Activated T-cell treated with anti-CD3 and anti-CD28 coated beads, Interleukin-2, amount 50 U/mL, for 24 hours (primary cell): ENCODE measurements at regions not wholly inside any gene's neighbourhood (a gene's known extent, or its start where the extent isn't known, plus 50 kb on each side); places are given as distances from the start of the nearest gene placed in this dataset.
A peak's percentile ranks its signal among the peaks of the same experiment; 100 is the strongest.

ENCODE experiments used
- DNase-seq: peaks from one replicate; pipeline ENCODE4 v3.0.0-alpha.2; 2020
- H3K27ac Mint-ChIP-seq: 2 replicates; pipeline ENCODE4 v1.8.0; 2020; ENCODE audit warnings: mild to moderate bottlenecking, mixed read lengths
- H3K27me3 Mint-ChIP-seq: 2 replicates; pipeline ENCODE4 v1.8.0; 2020; ENCODE audit warnings: mixed read lengths
- H3K36me3 Mint-ChIP-seq: 2 replicates; pipeline ENCODE4 v1.8.0; 2020; ENCODE audit warnings: low read depth, mixed read lengths
- H3K4me1 Mint-ChIP-seq: 2 replicates; pipeline ENCODE4 v1.8.0; 2020; ENCODE audit warnings: low read depth, mixed read lengths
- H3K4me3 Mint-ChIP-seq: 2 replicates; pipeline ENCODE4 v1.8.0; 2020; ENCODE audit warnings: mild to moderate bottlenecking, moderate library complexity, mixed read lengths
- H3K9me3 Mint-ChIP-seq: 2 replicates; pipeline ENCODE4 v1.8.0; 2020; ENCODE audit warnings: mixed read lengths

DNA sequence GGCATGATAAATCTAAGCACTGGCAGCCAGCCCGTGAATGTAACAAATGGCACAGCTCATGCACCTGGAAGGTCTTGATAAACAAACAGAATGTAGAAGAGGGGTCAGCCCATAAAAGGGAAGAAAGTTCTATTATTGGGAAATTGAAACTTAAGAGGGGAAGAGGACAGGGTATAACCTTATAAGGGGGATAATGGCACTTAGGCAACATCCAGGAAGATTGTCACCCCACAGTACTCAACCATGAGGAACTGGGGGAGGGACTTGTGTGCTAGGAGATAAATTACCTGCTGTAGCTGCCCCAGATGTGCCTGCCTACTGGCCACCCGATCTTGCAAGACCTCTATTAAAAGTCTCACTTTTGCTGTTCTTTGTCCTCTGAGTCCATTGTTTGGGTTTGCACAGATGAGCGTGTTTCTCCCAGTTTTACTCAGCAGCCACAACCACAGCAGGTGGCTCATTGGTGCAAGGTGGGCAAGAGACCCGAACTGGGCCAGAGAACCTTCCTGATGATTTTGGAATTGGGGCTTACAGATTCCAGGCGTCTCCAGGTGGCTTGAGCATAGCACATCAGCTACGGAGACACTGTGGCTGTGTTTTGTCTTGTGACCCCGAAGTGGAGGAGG, 79.0 kb upstream of the TAF1B start:
- Mint-ChIP-seq H3K4me3 (no peak overlapping the region), H3K4me1 (peaks cover 41% of the 10 kb centered on the region), H3K9me3 (no peaks in the 10 kb centered on the region), H3K27ac (peak overlapping the region; percentile 19), H3K27me3 (peaks cover 3% of the 10 kb centered on the region), H3K36me3 (no peaks in the 10 kb centered on the region)
- no peak for DNase-seq

DNA sequence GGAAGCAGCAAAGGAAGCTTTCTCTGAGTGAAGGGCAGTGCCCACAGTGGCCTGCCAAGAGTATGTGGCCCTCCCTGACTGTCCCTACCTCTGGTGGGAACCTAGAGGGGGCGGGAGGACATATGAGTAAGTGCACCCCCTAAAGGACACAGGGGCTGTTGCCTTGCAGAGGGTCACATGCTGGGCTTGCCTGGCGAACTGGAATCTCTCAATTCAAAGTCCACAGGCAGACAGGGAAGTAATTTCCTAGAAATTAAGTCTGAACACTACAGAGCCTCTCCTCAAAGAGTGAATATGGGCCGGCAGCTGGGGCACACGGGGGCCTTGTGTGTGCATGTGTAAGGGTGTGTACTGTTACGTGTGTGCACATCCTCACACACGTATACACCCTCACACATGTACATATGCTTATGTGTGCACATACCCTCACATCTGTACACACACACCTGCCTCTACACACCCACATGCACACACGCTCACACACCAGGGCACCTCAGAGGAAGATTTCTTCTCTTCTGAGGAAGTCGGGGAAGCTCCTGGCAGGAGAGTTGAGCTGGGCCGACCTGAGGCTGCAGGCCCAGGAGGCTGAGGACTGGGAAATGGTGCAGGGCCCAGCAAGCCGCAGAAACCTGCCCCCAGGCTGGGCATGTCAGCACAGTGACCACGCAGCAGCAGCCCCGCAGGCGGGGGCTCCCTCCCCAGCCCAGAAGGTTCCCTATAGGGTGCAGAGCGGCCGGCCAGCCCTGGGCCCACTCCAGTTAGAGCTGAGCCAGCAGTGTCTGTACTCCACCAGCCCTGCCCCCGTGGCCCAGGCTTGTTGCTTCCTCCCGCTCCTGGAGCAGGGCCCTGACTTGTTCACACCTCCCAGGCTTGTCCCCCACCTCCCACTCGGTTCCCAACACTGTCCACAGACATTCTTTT, 77.4 kb upstream of the TAF1B start:
- no peak overlapping the region for H3K27ac Mint-ChIP-seq
- no peaks in the 10 kb centered on the region for H3K36me3 Mint-ChIP-seq
- DNase-seq = no peak
- no peaks in the 10 kb centered on the region for H3K9me3 Mint-ChIP-seq
- no peaks in the 10 kb centered on the region for H3K27me3 Mint-ChIP-seq
- no peak overlapping the region for H3K4me3 Mint-ChIP-seq
- peaks cover 43% of the 10 kb centered on the region for H3K4me1 Mint-ChIP-seq

GRCh38 chr2:9767656-9768281, 75.5 kb upstream of the TAF1B start:
- Mint-ChIP-seq H3K4me3 (no peak overlapping the region), H3K36me3 (no peaks in the 10 kb centered on the region), H3K4me1 (peaks cover 40% of the 10 kb centered on the region), H3K27ac (no peak overlapping the region), H3K9me3 (no peaks in the 10 kb centered on the region), H3K27me3 (no peaks in the 10 kb centered on the region)
- DNase-seq = no peak

DNA sequence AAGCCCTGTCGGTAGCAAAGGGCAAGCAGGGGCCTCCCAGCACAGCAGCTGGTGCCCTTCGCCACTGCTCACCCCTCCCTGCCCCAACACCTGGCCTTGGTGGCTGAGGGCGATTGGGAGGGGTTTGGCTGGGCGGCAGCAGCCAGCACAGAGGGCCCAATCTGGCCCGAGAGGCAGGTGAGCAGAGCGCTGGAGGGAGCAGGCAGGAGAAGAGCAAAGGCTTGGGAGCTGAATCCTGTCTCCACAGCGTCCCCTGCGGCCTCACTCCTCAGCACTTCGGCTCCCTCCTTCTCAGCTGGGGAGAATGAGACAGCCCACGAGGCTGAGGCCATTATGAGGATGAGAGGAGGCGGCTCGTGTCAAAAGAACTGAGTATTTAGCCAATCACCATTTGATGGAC, 74.9 kb upstream of the TAF1B start:
- no peak for DNase-seq
- H3K4me1 Mint-ChIP-seq = peaks cover 38% of the 10 kb centered on the region
- no peaks in the 10 kb centered on the region for H3K9me3 Mint-ChIP-seq
- no peaks in the 10 kb centered on the region for H3K36me3 Mint-ChIP-seq
- no peak overlapping the region for H3K4me3 Mint-ChIP-seq
- no peaks in the 10 kb centered on the region for H3K27me3 Mint-ChIP-seq
- H3K27ac Mint-ChIP-seq = no peak overlapping the region

GRCh38 chr2:9769171-9770005, 73.9 kb upstream of the TAF1B start:
- peak; percentile 53 for DNase-seq
- H3K36me3 Mint-ChIP-seq = no peaks in the 10 kb centered on the region
- no peaks in the 10 kb centered on the region for H3K9me3 Mint-ChIP-seq
- no peaks in the 10 kb centered on the region for H3K27me3 Mint-ChIP-seq
- peaks cover 28% of the 10 kb centered on the region for H3K4me1 Mint-ChIP-seq
- peak overlapping the region; percentile 40 for H3K27ac Mint-ChIP-seq
- no peak overlapping the region for H3K4me3 Mint-ChIP-seq

- Mint-ChIP-seq H3K27ac (no peak overlapping the region), H3K4me3 (no peak overlapping the region), H3K4me1 (peaks cover 22% of the 10 kb centered on the region)
These were observed 73.3 kb upstream of the TAF1B start for GRCh38 chr2:9770006-9770307.

DNA sequence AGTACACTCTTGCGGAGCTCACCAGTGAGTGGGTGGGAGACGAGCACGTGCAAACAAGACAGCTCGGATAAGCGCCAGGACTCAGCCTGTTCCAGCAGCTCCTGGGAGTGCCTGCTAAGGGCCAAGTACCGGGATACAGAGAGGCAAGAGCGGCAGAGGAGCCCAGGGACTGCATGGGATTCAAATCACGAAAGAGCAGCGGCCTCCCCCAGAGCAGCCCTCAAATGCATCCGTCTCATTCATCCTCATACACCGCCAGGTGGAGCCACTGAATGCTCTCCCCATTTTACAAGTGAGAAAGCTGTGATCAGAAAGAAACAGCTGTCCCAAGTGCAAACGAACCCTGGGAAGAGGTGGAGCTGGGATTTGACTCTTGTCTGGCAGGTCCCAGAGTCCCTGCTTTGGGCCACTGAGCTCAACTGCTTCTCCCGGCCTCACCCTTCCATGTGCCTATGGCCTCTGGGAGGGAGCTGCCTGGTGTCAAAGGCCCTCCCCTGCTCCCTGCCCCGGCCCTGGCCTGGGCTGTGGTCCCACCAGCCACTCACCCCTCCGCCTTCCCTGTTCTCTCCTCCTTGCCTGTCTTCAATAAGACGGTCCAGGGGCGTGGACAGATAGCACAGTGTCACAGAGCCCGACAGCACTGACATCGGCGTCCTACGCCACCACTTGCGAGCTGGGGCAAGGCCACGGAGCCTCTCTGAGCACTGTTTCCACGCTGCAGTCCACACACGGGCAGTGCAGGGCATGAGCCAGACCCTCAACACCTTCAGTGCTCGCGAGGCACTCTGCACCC, 72.8 kb upstream of the TAF1B start:
- Mint-ChIP-seq H3K9me3 (no peaks in the 10 kb centered on the region), H3K27me3 (no peaks in the 10 kb centered on the region), H3K4me1 (peaks cover 18% of the 10 kb centered on the region), H3K4me3 (no peak overlapping the region), H3K27ac (no peak overlapping the region), H3K36me3 (no peaks in the 10 kb centered on the region)
- peak; percentile 66 for DNase-seq

More at GRCh38 chr2:9770006-9770307, 73.3 kb upstream of the TAF1B start:
- Mint-ChIP-seq H3K36me3 (no peaks in the 10 kb centered on the region), H3K27me3 (no peaks in the 10 kb centered on the region), H3K9me3 (no peaks in the 10 kb centered on the region)
- DNase-seq = no peak

GRCh38 chr2:9771101-9771449, 72.2 kb upstream of the TAF1B start:
- DNase-seq = no peak
- Mint-ChIP-seq H3K36me3 (no peaks in the 10 kb centered on the region), H3K27ac (no peak overlapping the region), H3K27me3 (no peaks in the 10 kb centered on the region), H3K9me3 (no peaks in the 10 kb centered on the region), H3K4me3 (no peak overlapping the region), H3K4me1 (peaks cover 18% of the 10 kb centered on the region)

- DNase-seq = no peak
- Mint-ChIP-seq H3K9me3 (no peaks in the 10 kb centered on the region), H3K4me3 (no peak overlapping the region), H3K4me1 (peaks cover 18% of the 10 kb centered on the region), H3K27me3 (no peaks in the 10 kb centered on the region), H3K27ac (no peak overlapping the region), H3K36me3 (no peaks in the 10 kb centered on the region)
These were observed 71.7 kb upstream of the TAF1B start for GRCh38 chr2:9771481-9772017.

DNA sequence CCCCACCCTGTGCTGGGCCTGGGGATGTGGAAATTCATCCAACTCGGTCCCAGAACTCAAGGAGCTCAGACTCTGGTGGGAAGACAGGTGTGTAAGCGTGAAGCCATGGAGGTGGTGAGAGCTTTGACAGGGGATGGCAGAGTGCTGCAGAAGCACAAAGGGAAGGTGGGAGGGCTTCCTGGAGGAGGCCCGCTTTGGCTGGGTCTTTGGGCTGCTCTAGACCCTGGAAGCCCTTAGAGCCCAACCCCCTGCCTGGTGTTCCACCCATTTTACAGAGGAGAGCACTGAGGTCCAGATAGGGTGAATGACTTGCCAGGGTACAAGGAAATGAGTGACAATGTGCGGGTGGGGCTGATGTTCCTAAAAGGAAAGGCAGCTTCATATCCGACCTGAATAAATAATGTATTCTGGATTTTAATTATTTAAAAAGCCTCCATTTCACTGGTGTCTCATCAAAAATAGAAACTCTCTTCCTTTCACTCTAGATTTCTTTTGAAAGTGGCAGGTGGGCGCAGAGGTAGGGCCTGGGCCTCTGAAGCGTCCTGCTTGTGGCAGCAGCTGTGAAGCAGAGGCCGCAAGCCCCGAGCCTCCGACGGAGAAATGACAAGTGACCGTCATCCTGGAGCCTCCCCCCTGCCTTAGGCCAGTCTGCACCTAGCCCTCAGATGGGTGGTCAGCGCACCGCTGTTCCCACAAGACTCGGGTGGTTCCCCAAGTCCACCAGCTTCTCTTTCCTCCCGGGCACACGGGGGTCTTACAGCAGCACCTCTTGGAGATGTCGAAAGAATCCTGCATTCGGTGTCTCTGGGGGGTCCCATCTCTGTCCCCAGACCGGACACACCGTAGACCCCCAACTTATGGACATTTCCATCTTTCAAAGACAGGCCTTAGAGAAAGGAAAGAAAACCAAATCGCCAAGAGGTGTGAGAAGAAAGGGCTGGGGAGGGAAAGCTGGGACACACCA, 71.0 kb upstream of the TAF1B start:
- Mint-ChIP-seq H3K9me3 (no peaks in the 10 kb centered on the region), H3K27ac (no peak overlapping the region), H3K4me1 (peaks cover 18% of the 10 kb centered on the region), H3K4me3 (no peak overlapping the region), H3K36me3 (no peaks in the 10 kb centered on the region), H3K27me3 (no peaks in the 10 kb centered on the region)
- no peak for DNase-seq

GRCh38 chr2:9772999-9773902, 70.0 kb upstream of the TAF1B start:
- no peak overlapping the region for H3K4me3 Mint-ChIP-seq

DNA sequence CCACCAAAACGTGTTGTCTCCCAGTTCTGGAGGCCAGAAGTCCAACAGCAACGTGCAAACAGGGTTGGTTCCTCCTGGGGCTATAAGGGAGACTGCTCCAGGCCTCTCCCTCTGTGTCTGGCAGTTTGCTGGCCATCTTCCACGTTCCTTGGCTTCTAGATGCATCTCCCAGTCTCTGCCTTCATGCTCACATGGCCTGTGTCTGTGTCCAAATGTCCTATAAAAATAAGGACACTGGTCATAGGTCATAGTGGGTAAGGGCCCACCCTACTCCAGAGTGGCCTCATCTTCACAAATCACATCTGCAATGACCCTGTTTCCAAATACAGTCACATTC, 69.4 kb upstream of the TAF1B start:
- Mint-ChIP-seq H3K9me3 (no peaks in the 10 kb centered on the region), H3K4me3 (no peak overlapping the region), H3K27ac (no peak overlapping the region), H3K27me3 (no peaks in the 10 kb centered on the region), H3K4me1 (peaks cover 32% of the 10 kb centered on the region), H3K36me3 (no peaks in the 10 kb centered on the region)
- no peak for DNase-seq

More at GRCh38 chr2:9772999-9773902, 70.0 kb upstream of the TAF1B start:
- no peak overlapping the region for H3K27ac Mint-ChIP-seq
- no peaks in the 10 kb centered on the region for H3K27me3 Mint-ChIP-seq
- no peak for DNase-seq
- H3K4me1 Mint-ChIP-seq = peaks cover 26% of the 10 kb centered on the region
- H3K36me3 Mint-ChIP-seq = no peaks in the 10 kb centered on the region
- H3K9me3 Mint-ChIP-seq = no peaks in the 10 kb centered on the region
